ENCODE measurements at regions not wholly inside any gene's neighbourhood (a gene's known extent, or its start where the extent isn't known, plus 50 kb on each side); places are given as distances from the start of the nearest gene placed in this dataset. TPM values are rescaled to one million over a fixed set of nuclear protein-coding genes. Genes with fewer than 3 reads are reported as not detected.

Small RNAs in the stretch of these regions (small RNA-seq; reads per million reads assigned to genes)
- gene RF02271: not detected
- gene RPL36P1: not detected

All from osteoblast (primary cell).